Activated CD4-positive, alpha-beta T cell treated with anti-CD3 and anti-CD28 coated beads, Interleukin-2, amount 10 ng/mL, durations not matched to agents 7 days and 5 days (primary cell): ENCODE measurements at regions not wholly inside any gene's neighbourhood (a gene's known extent, or its start where the extent isn't known, plus 50 kb on each side); places are given as distances from the start of the nearest gene placed in this dataset.
"Not testable (repeated sequence)": the region's sequence is repeated elsewhere in the genome, so short reads cannot be mapped to it uniquely, and the experiment has no call there.

Source experiments
- CTCF ChIA-PET: fragments of 350-600 bp; sonication (Branson Sonifier 250); formaldehyde crosslinking; loops from one replicate; lab custom pipeline; 2021; ENCODE audit warnings: antibody characterized with exemption; lab: Charles Lee
- POLR2A ChIA-PET: fragments of 350-600 bp; sonication (Branson Sonifier 250); formaldehyde crosslinking; loops from one replicate; lab custom pipeline; 2021; ENCODE audit warnings: antibody characterized with exemption; lab: Charles Lee
- DNase-seq: peaks from one replicate; pipeline ENCODE4 v3.0.0-alpha.2; 2020
- H3K27ac Mint-ChIP-seq: one replicate; pipeline ENCODE4 v1.8.0; 2021; ENCODE audit warnings: mild to moderate bottlenecking, moderate library complexity, mixed read lengths
- H3K27me3 Mint-ChIP-seq: one replicate; pipeline ENCODE4 v1.8.0; 2021; ENCODE audit warnings: mixed read lengths
- H3K36me3 Mint-ChIP-seq: one replicate; pipeline ENCODE4 v1.8.0; 2021; ENCODE audit warnings: low read depth, mixed read lengths
- H3K4me1 Mint-ChIP-seq: one replicate; pipeline ENCODE4 v1.8.0; 2021; ENCODE audit warnings: mixed read lengths
- H3K4me3 Mint-ChIP-seq: one replicate; pipeline ENCODE4 v1.8.0; 2021; ENCODE audit warnings: mild to moderate bottlenecking, moderate library complexity, mixed read lengths
- H3K9me3 Mint-ChIP-seq: one replicate; pipeline ENCODE4 v1.8.0; 2021; ENCODE audit warnings: mixed read lengths

DNA sequence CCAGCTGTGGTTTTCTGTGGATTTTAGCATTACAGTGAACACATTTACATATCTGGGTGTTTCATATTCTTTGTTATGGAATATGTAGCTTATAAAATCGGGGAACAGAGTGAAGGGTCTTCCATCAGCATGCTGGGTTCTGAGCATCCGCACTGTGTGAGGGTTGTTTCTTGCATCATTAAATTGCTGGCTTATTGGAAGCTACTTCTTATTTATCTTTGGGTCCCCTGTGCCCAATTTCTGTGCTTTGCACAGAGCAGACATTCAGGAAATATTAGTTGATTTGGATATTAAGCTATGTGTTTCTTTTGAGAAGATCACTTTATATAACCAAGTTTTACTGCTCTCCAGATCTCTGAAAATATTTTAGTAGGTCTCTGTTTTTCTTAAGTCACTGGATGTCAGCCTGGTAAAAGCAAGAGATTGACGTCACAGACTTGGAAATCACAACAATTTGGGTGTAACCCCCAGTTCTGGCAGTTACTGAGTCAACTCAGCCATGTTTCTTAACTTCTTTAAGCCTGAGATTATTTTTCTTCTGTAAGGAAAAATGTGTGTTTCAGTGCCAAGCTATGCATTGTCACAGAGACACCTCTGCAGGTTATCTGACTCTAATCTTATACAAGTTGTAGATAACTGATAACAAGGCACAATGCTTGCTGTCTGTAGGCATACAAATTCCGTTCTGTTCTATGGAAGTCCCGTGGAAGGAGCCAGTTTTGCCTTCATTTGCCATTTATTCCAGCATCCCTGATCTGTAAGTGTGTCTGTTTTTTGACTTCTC, 258.3 kb upstream of the KAZN start:
- peaks cover 5% of the 10 kb centered on the region for H3K27me3 Mint-ChIP-seq

DNA sequence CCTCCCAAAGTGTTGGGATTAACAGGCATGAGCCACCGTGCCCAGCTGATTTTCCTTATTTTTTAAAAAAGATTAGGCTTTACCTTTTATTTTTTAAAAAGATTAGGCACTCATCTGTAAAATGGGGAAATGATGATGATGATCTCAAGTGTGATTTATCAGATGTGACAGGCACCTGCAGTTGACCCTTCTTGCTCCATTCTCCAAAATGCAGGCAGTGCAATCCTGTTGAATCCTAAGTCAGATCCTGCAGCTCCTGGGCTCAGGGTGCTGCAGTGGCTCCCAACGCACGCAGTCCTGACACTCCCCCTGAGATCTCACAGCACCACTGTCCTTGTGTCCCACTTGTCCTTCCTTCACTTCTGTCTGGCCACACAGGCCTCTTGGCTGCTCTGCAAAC, 257.3 kb upstream of the KAZN start:
- no peaks in the 10 kb centered on the region for H3K9me3 Mint-ChIP-seq
- peaks cover 5% of the 10 kb centered on the region for H3K27me3 Mint-ChIP-seq
- H3K4me1 Mint-ChIP-seq: no peaks in the 10 kb centered on the region
- DNase-seq: no peak
- CTCF ChIA-PET: no interaction called here
- no peaks in the 10 kb centered on the region for H3K36me3 Mint-ChIP-seq
- no peak overlapping the region for H3K4me3 Mint-ChIP-seq
- peak overlapping the region; percentile 28 for H3K27ac Mint-ChIP-seq
- POLR2A ChIA-PET: no interaction called here

More for the DNA sequence above, 258.3 kb upstream of the KAZN start:
- no peak for DNase-seq
- H3K4me1 Mint-ChIP-seq: no peaks in the 10 kb centered on the region
- H3K27ac Mint-ChIP-seq: no peak overlapping the region
- H3K36me3 Mint-ChIP-seq: no peaks in the 10 kb centered on the region
- ChIA-PET POLR2A (no interaction called here), CTCF (no interaction called here)
- H3K9me3 Mint-ChIP-seq: no peaks in the 10 kb centered on the region
- no peak overlapping the region for H3K4me3 Mint-ChIP-seq

- no peaks in the 10 kb centered on the region for H3K36me3 Mint-ChIP-seq
- POLR2A ChIA-PET: no interaction called here
- no peaks in the 10 kb centered on the region for H3K27me3 Mint-ChIP-seq
- no peak for DNase-seq
- no peak overlapping the region for H3K4me3 Mint-ChIP-seq
- no peaks in the 10 kb centered on the region for H3K4me1 Mint-ChIP-seq
- H3K9me3 Mint-ChIP-seq: no peaks in the 10 kb centered on the region
- CTCF ChIA-PET: no interaction called here
- no peak overlapping the region for H3K27ac Mint-ChIP-seq
Observed at GRCh38 chr1:14345946-14346550, 252.4 kb upstream of the KAZN start.

DNA sequence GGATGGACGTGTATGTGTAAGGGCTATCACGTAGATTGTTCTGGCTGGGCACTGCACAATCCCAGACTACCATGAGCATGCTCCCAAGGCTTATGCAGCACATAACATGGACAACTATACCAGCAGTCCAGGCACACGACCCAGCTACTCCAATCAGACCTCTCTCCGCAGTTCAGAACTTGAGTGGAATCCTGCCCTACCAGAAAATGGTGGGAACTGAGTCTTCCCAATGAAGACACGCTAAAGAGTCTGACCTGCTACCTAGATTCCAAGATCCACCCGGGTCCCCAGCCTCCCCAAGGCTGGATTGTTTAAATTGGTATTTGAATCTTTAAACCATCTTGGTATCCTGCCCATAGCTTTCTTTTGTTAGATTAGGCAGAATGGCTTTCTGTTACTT, 251.3 kb upstream of the KAZN start:
- Mint-ChIP-seq H3K4me1 (no peaks in the 10 kb centered on the region), H3K36me3 (no peaks in the 10 kb centered on the region), H3K27me3 (no peaks in the 10 kb centered on the region), H3K4me3 (no peak overlapping the region), H3K27ac (no peak overlapping the region), H3K9me3 (no peaks in the 10 kb centered on the region)
- ChIA-PET POLR2A (no interaction called here), CTCF (interaction anchor here (0.6 kb wide), 1 partner anchor 15 kb away, joined by 3 read pairs; no protein-coding TSS in a partner anchor)
- DNase-seq: no peak

- H3K4me1 Mint-ChIP-seq: no peaks in the 10 kb centered on the region
- no peaks in the 10 kb centered on the region for H3K36me3 Mint-ChIP-seq
- ChIA-PET CTCF (interaction anchor here (0.6 kb wide), 1 partner anchor 14 kb away, joined by 3 read pairs; no protein-coding TSS in a partner anchor), POLR2A (no interaction called here)
- no peak overlapping the region for H3K27ac Mint-ChIP-seq
- H3K4me3 Mint-ChIP-seq: no peak overlapping the region
- no peaks in the 10 kb centered on the region for H3K27me3 Mint-ChIP-seq
- DNase-seq: no peak
- no peaks in the 10 kb centered on the region for H3K9me3 Mint-ChIP-seq
Observed at GRCh38 chr1:14347776-14348175, 250.7 kb upstream of the KAZN start.

GRCh38 chr1:14350197-14350596, 248.3 kb upstream of the KAZN start:
- Mint-ChIP-seq H3K9me3 (no peaks in the 10 kb centered on the region), H3K4me3 (no peak overlapping the region), H3K4me1 (no peaks in the 10 kb centered on the region)

GRCh38 chr1:14352897-14353296, 245.6 kb upstream of the KAZN start:
- Mint-ChIP-seq H3K27ac (no peak overlapping the region), H3K4me1 (no peaks in the 10 kb centered on the region), H3K9me3 (no peaks in the 10 kb centered on the region), H3K36me3 (no peaks in the 10 kb centered on the region), H3K4me3 (no peak overlapping the region), H3K27me3 (no peaks in the 10 kb centered on the region)
- ChIA-PET POLR2A (no interaction called here), CTCF (no interaction called here)
- no peak for DNase-seq

More at GRCh38 chr1:14350197-14350596, 248.3 kb upstream of the KAZN start:
- CTCF ChIA-PET: no interaction called here
- no peak overlapping the region for H3K27ac Mint-ChIP-seq
- no peaks in the 10 kb centered on the region for H3K36me3 Mint-ChIP-seq
- no peak for DNase-seq
- no peaks in the 10 kb centered on the region for H3K27me3 Mint-ChIP-seq
- POLR2A ChIA-PET: no interaction called here

DNA sequence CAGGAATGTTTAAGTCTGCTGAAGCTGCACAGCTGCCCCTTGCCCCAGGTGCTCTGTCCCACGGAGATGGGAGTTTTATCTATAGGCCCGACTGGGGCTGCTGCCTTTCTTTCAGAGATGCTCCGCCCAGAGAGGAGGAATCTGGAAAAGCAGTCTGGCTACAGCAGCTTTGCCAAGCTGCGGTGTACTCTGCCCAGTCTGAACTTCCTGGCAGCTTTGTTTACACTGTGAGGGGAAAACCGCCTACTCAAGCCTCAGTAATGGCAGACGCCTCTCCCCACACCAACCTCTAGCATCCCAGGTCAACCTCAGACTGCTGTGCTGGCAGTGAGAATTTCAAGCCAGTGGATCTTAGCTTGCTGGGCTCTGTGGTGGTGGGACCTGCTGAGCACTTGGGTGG, 237.5 kb upstream of the KAZN start:
- POLR2A ChIA-PET, DNase-seq, H3K9me3 Mint-ChIP-seq, H3K36me3 Mint-ChIP-seq, H3K27ac Mint-ChIP-seq, H3K4me3 Mint-ChIP-seq, H3K4me1 Mint-ChIP-seq, CTCF ChIA-PET, H3K27me3 Mint-ChIP-seq: not testable (repeated sequence)

- ChIA-PET POLR2A (no interaction called here), CTCF (interaction anchor here (0.6 kb wide), 2 partner anchors 15 to 651 kb away, joined by 3 to 4 read pairs; no protein-coding TSS in a partner anchor)
- Mint-ChIP-seq H3K4me1 (no peaks in the 10 kb centered on the region), H3K27ac (no peak overlapping the region), H3K9me3 (peaks cover 3% of the 10 kb centered on the region), H3K36me3 (no peaks in the 10 kb centered on the region), H3K4me3 (no peak overlapping the region), H3K27me3 (no peaks in the 10 kb centered on the region)
- DNase-seq: no peak
Observed at GRCh38 chr1:14362331-14362730, 236.2 kb upstream of the KAZN start.

DNA sequence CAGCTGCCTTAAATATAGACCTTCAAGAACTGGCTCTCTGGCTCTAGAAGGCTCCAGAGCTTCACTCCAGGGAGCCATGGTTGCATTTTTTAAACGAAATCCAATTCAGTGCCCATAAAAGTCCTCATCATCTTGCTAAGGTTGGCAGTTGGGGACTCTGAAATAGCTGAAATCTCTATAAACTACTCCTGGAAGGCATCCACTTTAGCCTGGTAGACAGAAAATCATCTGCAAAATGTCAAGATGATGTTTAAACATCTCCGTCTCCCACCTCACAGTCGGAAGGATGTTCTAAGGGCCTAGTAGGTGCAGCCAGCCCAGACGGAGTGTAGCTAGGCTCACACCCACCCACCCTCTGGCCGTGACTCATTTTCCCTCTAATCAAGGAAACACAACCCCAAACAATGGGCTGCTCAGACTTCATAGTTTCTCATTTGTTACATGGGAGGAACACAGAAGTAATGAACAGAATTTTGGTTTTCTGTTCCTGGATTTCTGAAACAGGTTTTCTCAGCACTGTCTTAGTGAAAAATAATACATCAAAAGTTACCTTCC, 235.4 kb upstream of the KAZN start:
- ChIA-PET POLR2A (no interaction called here), CTCF (no interaction called here)
- H3K4me1 Mint-ChIP-seq: no peaks in the 10 kb centered on the region
- no peak for DNase-seq
- no peaks in the 10 kb centered on the region for H3K27me3 Mint-ChIP-seq
- no peaks in the 10 kb centered on the region for H3K36me3 Mint-ChIP-seq
- no peak overlapping the region for H3K4me3 Mint-ChIP-seq
- no peak overlapping the region for H3K27ac Mint-ChIP-seq
- peaks cover 3% of the 10 kb centered on the region for H3K9me3 Mint-ChIP-seq

DNA sequence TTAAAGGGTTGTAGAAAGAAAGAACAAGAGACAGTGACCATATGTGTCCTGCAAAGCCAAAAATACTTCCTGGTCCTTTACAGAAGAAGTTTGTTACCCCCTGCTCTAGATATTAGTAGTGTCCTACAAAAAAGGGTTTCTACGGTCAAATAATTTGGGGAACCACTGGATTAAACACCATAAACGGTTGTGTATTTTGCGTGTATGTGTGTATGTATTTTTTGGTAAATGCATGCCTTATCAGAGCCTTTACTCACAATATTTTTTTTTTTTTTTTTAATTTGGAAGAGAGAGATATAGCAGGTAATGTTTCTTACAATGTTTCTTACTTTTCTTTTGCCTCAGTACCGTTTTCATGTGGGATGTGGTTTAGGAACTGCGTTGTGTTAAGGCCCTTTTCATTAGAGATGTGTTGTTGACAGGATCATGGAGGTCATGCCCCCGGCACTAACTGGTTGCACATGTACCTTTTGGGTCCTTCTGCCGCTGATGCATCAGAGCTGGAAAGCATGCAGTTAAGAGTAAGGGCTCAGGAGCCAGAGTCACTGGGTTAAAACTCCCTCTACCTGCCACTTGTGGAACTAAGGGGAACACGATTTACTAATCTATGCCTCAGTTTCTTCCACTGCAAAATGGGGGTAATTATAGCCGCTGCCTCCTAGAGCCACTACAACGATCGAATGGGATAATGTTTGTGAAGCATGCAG, 234.6 kb upstream of the KAZN start:
- Mint-ChIP-seq H3K4me1 (no peaks in the 10 kb centered on the region), H3K27me3 (no peaks in the 10 kb centered on the region), H3K27ac (no peak overlapping the region), H3K36me3 (no peaks in the 10 kb centered on the region), H3K9me3 (peaks cover 3% of the 10 kb centered on the region), H3K4me3 (no peak overlapping the region)
- DNase-seq: no peak
- POLR2A ChIA-PET: no interaction called here
- CTCF ChIA-PET: no interaction called here

GRCh38 chr1:14365301-14365988, 233.0 kb upstream of the KAZN start:
- no peaks in the 10 kb centered on the region for H3K27me3 Mint-ChIP-seq
- DNase-seq: no peak
- H3K27ac Mint-ChIP-seq: no peak overlapping the region
- ChIA-PET CTCF (no interaction called here), POLR2A (no interaction called here)
- no peaks in the 10 kb centered on the region for H3K36me3 Mint-ChIP-seq
- no peak overlapping the region for H3K4me3 Mint-ChIP-seq
- H3K4me1 Mint-ChIP-seq: no peaks in the 10 kb centered on the region
- peaks cover 3% of the 10 kb centered on the region for H3K9me3 Mint-ChIP-seq
